GM12878 (cell line): ENCODE measurements at regions not wholly inside any gene's neighbourhood (a gene's known extent, or its start where the extent isn't known, plus 50 kb on each side); places are given as distances from the start of the nearest gene placed in this dataset.

Experiments used
- ATAC-seq: fragments of 200-7000 bp; cut with Tn5 transposase; 3 replicates; pipeline ENCODE4 v1.9.1; 2020; ENCODE audit warnings: mild to moderate bottlenecking, moderate library complexity
- BruUV-seq: library from RNA; stranded (reverse); fragments of 400-500 nt; replicated peaks from 2 replicates; lab custom pipeline; 2021; lab: Mats Ljungman, UMichigan
- CTCF ChIA-PET: fragments of 300-600 bp; sonication (Branson Sonifier 250); formaldehyde crosslinking; extraction: SDS; loops from one replicate; lab custom pipeline; 2021; ENCODE audit warnings: inconsistent platforms; lab: Yijun Ruan, JAX
- POLR2A ChIA-PET: fragments of 350-600 bp; formaldehyde crosslinking; extraction: SDS; loops from one replicate; lab custom pipeline; 2021; ENCODE audit warnings: inconsistent platforms; lab: Charles Lee
- RAD21 ChIA-PET: fragments of 300-600 bp; sonication (Branson Sonifier 250); formaldehyde crosslinking; loops from one replicate; lab custom pipeline; 2023; ENCODE audit warnings: antibody characterized with exemption; ENCODE audit not compliant: unreplicated experiment; lab: Charles Lee
- SMC1A ChIA-PET: fragments of 300-600 bp; sonication (Branson Sonifier 250); formaldehyde crosslinking; loops from one replicate; lab custom pipeline; 2023; ENCODE audit not compliant: unreplicated experiment, uncharacterized antibody; lab: Charles Lee
- DNase-seq: peaks from one replicate; pipeline ENCODE4 v3.0.0-alpha.2; 2011; ENCODE audit warnings: low read depth, low spot score
- FAIRE-seq: peaks from 3 replicates; lab custom pipeline; 2011; peaks lifted over from hg19 to GRCh38; lab: Jason Lieb, UNC
- H2AFZ ChIP-seq: 2 replicates; pipeline ENCODE4 v1.6.0; 2011; ENCODE audit warnings: low read depth, low read length, control low read depth; ENCODE audit not compliant: control insufficient read depth
- H3K27ac ChIP-seq: 2 replicates; pipeline ENCODE4 v1.5.1; 2011; ENCODE audit warnings: control low read depth; ENCODE audit not compliant: control insufficient read depth, insufficient read depth
- H3K27me3 ChIP-seq, 2 experiments: replicated peaks in 1 of 2; 2 replicates each; pipeline versions ENCODE4 v1.6.0 to v1.6.1; 2011; ENCODE audit warnings: low read length in 1 of 2; ENCODE audit not compliant: control insufficient read depth in 2 of 2, insufficient read depth in 2 of 2
- H3K36me3 ChIP-seq, 2 experiments: 2 replicates each; pipeline ENCODE4 v1.5.1; 2011; ENCODE audit warnings: low read length in 1 of 2; ENCODE audit not compliant: control insufficient read depth in 2 of 2, insufficient read depth in 2 of 2
- H3K4me1 ChIP-seq: 2 replicates; pipeline ENCODE4 v1.6.1; 2011; ENCODE audit warnings: mild to moderate bottlenecking, low read length, moderate library complexity, mixed read lengths; ENCODE audit not compliant: control insufficient read depth, insufficient read depth
- H3K4me2 ChIP-seq: 2 replicates; pipeline ENCODE4 v1.6.0; 2011; ENCODE audit warnings: control low read depth; ENCODE audit not compliant: control insufficient read depth, insufficient read depth
- H3K4me3 ChIP-seq: fragments of 200-600 bp; sonication (generic); 2 replicates; pipeline ENCODE4 v1.5.1; 2016
- H3K79me2 ChIP-seq: 2 replicates; pipeline ENCODE4 v1.6.0; 2011; ENCODE audit warnings: low read length; ENCODE audit not compliant: control insufficient read depth, insufficient read depth
- H3K9ac ChIP-seq: 2 replicates; pipeline ENCODE4 v1.8.0; 2011; ENCODE audit warnings: low read length, control low read depth, mixed read lengths; ENCODE audit not compliant: control insufficient read depth, insufficient read depth
- H3K9me3 ChIP-seq: replicated peaks from 3 replicates; pipeline ENCODE4 v1.5.1; 2011; ENCODE audit warnings: mild to moderate bottlenecking, low read length; ENCODE audit not compliant: control insufficient read depth, insufficient read depth
- H4K20me1 ChIP-seq: 2 replicates; pipeline ENCODE4 v1.6.0; 2011; ENCODE audit not compliant: control insufficient read depth, insufficient read depth
- BACH1 ChIP-seq: fragments of 450-650 bp; IDR thresholded peaks from 2 replicates; pipeline ENCODE4 v1.6.1; 2017; ENCODE audit warnings: mild to moderate bottlenecking, borderline replicate concordance
- GABPA ChIP-seq: IDR thresholded peaks from 2 replicates; pipeline ENCODE4 v1.6.1; 2014; ENCODE audit warnings: antibody characterized with exemption, low read depth, mild to moderate bottlenecking, inconsistent platforms
- HDAC2 ChIP-seq: fragments of 200-600 bp; sonication (generic); IDR thresholded peaks from 2 replicates; pipeline ENCODE4 v1.6.1; 2017
- IKZF1 ChIP-seq: fragments of 450-650 bp; conservative IDR thresholded peaks from 2 replicates; pipeline ENCODE4 v1.6.1; 2017; ENCODE audit warnings: antibody characterized with exemption, mild to moderate bottlenecking
- MXI1 ChIP-seq: fragments of 150-350 bp; IDR thresholded peaks from 2 replicates; pipeline ENCODE4 v1.6.1; 2011; ENCODE audit warnings: low read depth, mild to moderate bottlenecking, inconsistent platforms, low read length, improper control_type of control experiment
- MYB ChIP-seq: fragments of 150-350 bp; IDR thresholded peaks from 2 replicates; pipeline ENCODE4 v1.6.1; 2014; ENCODE audit warnings: mild to moderate bottlenecking, low read depth, low read length, borderline replicate concordance
- NR2C1 ChIP-seq: fragments of 450-650 bp; IDR thresholded peaks from 2 replicates; pipeline ENCODE4 v1.6.1; 2017; ENCODE audit warnings: antibody characterized with exemption, mild to moderate bottlenecking, moderate library complexity
- PAX8 ChIP-seq: fragments of 450-650 bp; IDR thresholded peaks from 2 replicates; pipeline ENCODE4 v1.6.1; 2017; ENCODE audit warnings: mild to moderate bottlenecking, moderate library complexity
- SIX5 ChIP-seq: IDR thresholded peaks from 2 replicates; pipeline ENCODE4 v1.6.1; 2011; ENCODE audit warnings: mild to moderate bottlenecking, low read depth, low read length, moderate library complexity; ENCODE audit not compliant: severe bottlenecking
- ZNF24 ChIP-seq: fragments of 450-650 bp; IDR thresholded peaks from 2 replicates; pipeline ENCODE4 v1.6.1; 2017; ENCODE audit warnings: antibody characterized with exemption, mild to moderate bottlenecking
- WGBS: methylation state at CpG from one replicate; pipeline ENCODE4 v1.1.6; 2016; ENCODE audit warnings: low lambda C conversion rate; ENCODE audit not compliant: insufficient replicate concordance, insufficient coverage; ENCODE audit errors: missing lambda C conversion rate; 5-methylcytosine and 5-hydroxymethylcytosine counted together
- in situ Hi-C: fragments of 300-500 bp; cut with MboI; formaldehyde crosslinking; loops from 9 replicates; pipeline ENCODE4 v1.14.3; 2018; ENCODE audit warnings: mixed read lengths
- intact Hi-C: fragments of 100-400 bp; cut with micrococcal nuclease; formaldehyde crosslinking; loops from one replicate; pipeline ENCODE4 v1.14.2; 2022; ENCODE audit not compliant: unreplicated experiment
- TF ChIP-seq, protein P1 (sequence below): fragments of 450-650 bp; IDR thresholded peaks from 2 replicates; pipeline ENCODE4 v1.6.1; 2017; ENCODE audit warnings: mild to moderate bottlenecking, moderate library complexity
- TF ChIP-seq, protein P2 (sequence below): fragments of 450-650 bp; IDR thresholded peaks from 2 replicates; pipeline ENCODE4 v1.6.1; 2016; ENCODE audit warnings: mild to moderate bottlenecking
- TF ChIP-seq, protein P3 (sequence below): fragments of 450-650 bp; IDR thresholded peaks from 2 replicates; pipeline ENCODE4 v1.6.1; 2017; ENCODE audit warnings: borderline replicate concordance
- TF ChIP-seq, protein P4 (sequence below): fragments of 150-350 bp; IDR thresholded peaks from 2 replicates; pipeline ENCODE4 v1.6.1; 2014; ENCODE audit warnings: mild to moderate bottlenecking, low read depth, low read length
- TF ChIP-seq, protein P5 (sequence below): IDR thresholded peaks from 2 replicates; pipeline ENCODE4 v1.6.1; 2011; ENCODE audit warnings: low read depth, low read length, improper control_type of control experiment, borderline replicate concordance

DNA sequence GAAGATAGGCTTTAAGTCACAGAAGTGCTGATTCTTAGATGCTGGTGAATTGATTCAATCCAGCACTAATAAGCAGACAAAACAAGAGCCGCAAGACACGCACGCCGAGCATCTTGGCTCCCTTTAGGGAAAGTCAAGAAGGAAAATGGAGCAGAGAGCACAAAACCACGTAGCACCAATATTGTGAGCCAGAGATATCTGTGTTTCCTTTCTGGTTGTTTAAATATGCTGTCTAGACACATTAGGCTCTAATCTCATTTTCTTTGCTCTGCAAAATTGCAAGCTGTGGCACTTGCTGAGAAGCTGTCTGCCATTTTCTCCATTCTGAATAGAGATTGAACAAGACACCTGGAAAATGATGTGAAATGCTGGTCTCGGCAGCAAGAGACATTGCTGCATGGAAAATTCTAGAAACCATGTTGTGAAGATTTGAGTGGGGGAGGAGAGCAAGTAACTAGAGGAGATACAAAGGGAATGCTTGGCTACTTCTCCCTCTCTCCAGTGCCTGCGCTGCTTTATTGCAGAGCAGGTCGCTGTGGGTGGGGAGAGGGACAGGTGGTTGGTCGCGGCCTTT, 336.3 kb downstream of the MED10 start:
- in situ Hi-C loops: no loop called here
- BruUV-seq: no TSS peak
- Histone ChIP-seq H3K4me1 (no peaks in the 10 kb centered on the region), H3K4me2 (no peak overlapping the region), H4K20me1 (no peaks in the 10 kb centered on the region), H3K36me3 (no peaks in the 10 kb centered on the region), H3K9ac (no peak overlapping the region), H3K27ac (no peak overlapping the region), H2AFZ (no peak overlapping the region), H3K79me2 (no peaks in the 10 kb centered on the region), H3K27me3 (no peaks in the 10 kb centered on the region), H3K4me3 (no peak overlapping the region)
- ChIA-PET RAD21 (no interaction called here), CTCF (interaction anchor here (1.3 kb wide), 1 partner anchor 25 kb away, joined by 4 read pairs; no protein-coding TSS in a partner anchor), POLR2A (no interaction called here)
- intact Hi-C loops: no loop called here
- FAIRE-seq: no peak
- WGBS: 46% methylated on average over 10 of the region's 10 CpGs
- TF ChIP-seq SIX5 (no peak), NR2C1 (no peak), ZNF24 (no peak), MXI1 (no peak), HDAC2 (no peak), GABPA (no peak), PAX8 (no peak), BACH1 (no peak), MYB (no peak), IKZF1 (no peak)
- TF ChIP-seq, protein P1, sequence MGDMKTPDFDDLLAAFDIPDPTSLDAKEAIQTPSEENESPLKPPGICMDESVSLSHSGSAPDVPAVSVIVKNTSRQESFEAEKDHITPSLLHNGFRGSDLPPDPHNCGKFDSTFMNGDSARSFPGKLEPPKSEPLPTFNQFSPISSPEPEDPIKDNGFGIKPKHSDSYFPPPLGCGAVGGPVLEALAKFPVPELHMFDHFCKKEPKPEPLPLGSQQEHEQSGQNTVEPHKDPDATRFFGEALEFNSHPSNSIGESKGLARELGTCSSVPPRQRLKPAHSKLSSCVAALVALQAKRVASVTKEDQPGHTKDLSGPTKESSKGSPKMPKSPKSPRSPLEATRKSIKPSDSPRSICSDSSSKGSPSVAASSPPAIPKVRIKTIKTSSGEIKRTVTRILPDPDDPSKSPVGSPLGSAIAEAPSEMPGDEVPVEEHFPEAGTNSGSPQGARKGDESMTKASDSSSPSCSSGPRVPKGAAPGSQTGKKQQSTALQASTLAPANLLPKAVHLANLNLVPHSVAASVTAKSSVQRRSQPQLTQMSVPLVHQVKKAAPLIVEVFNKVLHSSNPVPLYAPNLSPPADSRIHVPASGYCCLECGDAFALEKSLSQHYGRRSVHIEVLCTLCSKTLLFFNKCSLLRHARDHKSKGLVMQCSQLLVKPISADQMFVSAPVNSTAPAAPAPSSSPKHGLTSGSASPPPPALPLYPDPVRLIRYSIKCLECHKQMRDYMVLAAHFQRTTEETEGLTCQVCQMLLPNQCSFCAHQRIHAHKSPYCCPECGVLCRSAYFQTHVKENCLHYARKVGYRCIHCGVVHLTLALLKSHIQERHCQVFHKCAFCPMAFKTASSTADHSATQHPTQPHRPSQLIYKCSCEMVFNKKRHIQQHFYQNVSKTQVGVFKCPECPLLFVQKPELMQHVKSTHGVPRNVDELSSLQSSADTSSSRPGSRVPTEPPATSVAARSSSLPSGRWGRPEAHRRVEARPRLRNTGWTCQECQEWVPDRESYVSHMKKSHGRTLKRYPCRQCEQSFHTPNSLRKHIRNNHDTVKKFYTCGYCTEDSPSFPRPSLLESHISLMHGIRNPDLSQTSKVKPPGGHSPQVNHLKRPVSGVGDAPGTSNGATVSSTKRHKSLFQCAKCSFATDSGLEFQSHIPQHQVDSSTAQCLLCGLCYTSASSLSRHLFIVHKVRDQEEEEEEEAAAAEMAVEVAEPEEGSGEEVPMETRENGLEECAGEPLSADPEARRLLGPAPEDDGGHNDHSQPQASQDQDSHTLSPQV: no peak
- TF ChIP-seq, protein P2, sequence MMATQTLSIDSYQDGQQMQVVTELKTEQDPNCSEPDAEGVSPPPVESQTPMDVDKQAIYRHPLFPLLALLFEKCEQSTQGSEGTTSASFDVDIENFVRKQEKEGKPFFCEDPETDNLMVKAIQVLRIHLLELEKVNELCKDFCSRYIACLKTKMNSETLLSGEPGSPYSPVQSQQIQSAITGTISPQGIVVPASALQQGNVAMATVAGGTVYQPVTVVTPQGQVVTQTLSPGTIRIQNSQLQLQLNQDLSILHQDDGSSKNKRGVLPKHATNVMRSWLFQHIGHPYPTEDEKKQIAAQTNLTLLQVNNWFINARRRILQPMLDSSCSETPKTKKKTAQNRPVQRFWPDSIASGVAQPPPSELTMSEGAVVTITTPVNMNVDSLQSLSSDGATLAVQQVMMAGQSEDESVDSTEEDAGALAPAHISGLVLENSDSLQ: no peak
- TF ChIP-seq, protein P3, sequence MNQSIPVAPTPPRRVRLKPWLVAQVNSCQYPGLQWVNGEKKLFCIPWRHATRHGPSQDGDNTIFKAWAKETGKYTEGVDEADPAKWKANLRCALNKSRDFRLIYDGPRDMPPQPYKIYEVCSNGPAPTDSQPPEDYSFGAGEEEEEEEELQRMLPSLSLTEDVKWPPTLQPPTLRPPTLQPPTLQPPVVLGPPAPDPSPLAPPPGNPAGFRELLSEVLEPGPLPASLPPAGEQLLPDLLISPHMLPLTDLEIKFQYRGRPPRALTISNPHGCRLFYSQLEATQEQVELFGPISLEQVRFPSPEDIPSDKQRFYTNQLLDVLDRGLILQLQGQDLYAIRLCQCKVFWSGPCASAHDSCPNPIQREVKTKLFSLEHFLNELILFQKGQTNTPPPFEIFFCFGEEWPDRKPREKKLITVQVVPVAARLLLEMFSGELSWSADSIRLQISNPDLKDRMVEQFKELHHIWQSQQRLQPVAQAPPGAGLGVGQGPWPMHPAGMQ: no peak
- TF ChIP-seq, protein P4, sequence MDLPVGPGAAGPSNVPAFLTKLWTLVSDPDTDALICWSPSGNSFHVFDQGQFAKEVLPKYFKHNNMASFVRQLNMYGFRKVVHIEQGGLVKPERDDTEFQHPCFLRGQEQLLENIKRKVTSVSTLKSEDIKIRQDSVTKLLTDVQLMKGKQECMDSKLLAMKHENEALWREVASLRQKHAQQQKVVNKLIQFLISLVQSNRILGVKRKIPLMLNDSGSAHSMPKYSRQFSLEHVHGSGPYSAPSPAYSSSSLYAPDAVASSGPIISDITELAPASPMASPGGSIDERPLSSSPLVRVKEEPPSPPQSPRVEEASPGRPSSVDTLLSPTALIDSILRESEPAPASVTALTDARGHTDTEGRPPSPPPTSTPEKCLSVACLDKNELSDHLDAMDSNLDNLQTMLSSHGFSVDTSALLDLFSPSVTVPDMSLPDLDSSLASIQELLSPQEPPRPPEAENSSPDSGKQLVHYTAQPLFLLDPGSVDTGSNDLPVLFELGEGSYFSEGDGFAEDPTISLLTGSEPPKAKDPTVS: no peak
- TF ChIP-seq, protein P5, sequence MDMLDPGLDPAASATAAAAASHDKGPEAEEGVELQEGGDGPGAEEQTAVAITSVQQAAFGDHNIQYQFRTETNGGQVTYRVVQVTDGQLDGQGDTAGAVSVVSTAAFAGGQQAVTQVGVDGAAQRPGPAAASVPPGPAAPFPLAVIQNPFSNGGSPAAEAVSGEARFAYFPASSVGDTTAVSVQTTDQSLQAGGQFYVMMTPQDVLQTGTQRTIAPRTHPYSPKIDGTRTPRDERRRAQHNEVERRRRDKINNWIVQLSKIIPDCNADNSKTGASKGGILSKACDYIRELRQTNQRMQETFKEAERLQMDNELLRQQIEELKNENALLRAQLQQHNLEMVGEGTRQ: no peak
- TF ChIP-seq, all 136 proteins: peak for 0
- no peaks in the 10 kb centered on the region for H3K9me3 ChIP-seq
- DNase-seq (no peak), ATAC-seq (no peak)
- SMC1A ChIA-PET: no interaction called here
